ENCODE measurements at regions not wholly inside any gene's neighbourhood (a gene's known extent, or its start where the extent isn't known, plus 50 kb on each side); places are given as distances from the start of the nearest gene placed in this dataset.

GRCh38 chr12:91506452-91506851 is 323.8 kb upstream of the DCN start:
- TF ChIP-seq TAF1 (conservative IDR thresholded peaks at IDR 0.05) (no peak), FOXA1 (IDR thresholded peaks at IDR 0.05) (no peak), YY1 (IDR thresholded peaks at IDR 0.05) (no peak), REST (IDR thresholded peaks at IDR 0.05) (no peak), RAD21 (IDR thresholded peaks at IDR 0.05) (no peak), CTCF (IDR thresholded peaks at IDR 0.05; ENCODE audit: low read depth, low read length, missing input control) (no peak), JUND (IDR thresholded peaks at IDR 0.05) (no peak), ATF3 (IDR thresholded peaks at IDR 0.05) (no peak), GABPA (IDR thresholded peaks at IDR 0.05 in 1 of 2, conservative IDR thresholded peaks at IDR 0.05 in 1 of 2) (no peak), NR2F2 (IDR thresholded peaks at IDR 0.05) (no peak), MAX (IDR thresholded peaks at IDR 0.05) (no peak)

All from liver (tissue), 3 donors.